ENCODE measurements at regions not wholly inside any gene's neighbourhood (a gene's known extent, or its start where the extent isn't known, plus 50 kb on each side); places are given as distances from the start of the nearest gene placed in this dataset.
"Not testable (repeated sequence)": the region's sequence is repeated elsewhere in the genome, so short reads cannot be mapped to it uniquely, and the experiment has no call there.

GRCh38 chr2:56590611-56591010, 406.8 kb downstream of the CCDC85A start:
- CTCF ChIA-PET: interaction anchor here (0.6 kb wide), 1 partner anchor 62 kb away, joined by 3 read pairs; no protein-coding TSS in a partner anchor
- intact Hi-C loops (cut with micrococcal nuclease): no loop called here
- DNase-seq (ENCODE audit: unreplicated experiment): no peak
- H3K4me3 Mint-ChIP-seq (ENCODE audit: unreplicated experiment): no peak overlapping the region
- H3K36me3 Mint-ChIP-seq (ENCODE audit: insufficient read depth, unreplicated experiment): no peaks in the 10 kb centered on the region
- peaks cover 14% of the 10 kb centered on the region for H3K4me1 Mint-ChIP-seq (ENCODE audit: insufficient read depth, unreplicated experiment)
- TF ChIP-seq, protein P1, sequence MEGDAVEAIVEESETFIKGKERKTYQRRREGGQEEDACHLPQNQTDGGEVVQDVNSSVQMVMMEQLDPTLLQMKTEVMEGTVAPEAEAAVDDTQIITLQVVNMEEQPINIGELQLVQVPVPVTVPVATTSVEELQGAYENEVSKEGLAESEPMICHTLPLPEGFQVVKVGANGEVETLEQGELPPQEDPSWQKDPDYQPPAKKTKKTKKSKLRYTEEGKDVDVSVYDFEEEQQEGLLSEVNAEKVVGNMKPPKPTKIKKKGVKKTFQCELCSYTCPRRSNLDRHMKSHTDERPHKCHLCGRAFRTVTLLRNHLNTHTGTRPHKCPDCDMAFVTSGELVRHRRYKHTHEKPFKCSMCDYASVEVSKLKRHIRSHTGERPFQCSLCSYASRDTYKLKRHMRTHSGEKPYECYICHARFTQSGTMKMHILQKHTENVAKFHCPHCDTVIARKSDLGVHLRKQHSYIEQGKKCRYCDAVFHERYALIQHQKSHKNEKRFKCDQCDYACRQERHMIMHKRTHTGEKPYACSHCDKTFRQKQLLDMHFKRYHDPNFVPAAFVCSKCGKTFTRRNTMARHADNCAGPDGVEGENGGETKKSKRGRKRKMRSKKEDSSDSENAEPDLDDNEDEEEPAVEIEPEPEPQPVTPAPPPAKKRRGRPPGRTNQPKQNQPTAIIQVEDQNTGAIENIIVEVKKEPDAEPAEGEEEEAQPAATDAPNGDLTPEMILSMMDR (IDR thresholded peaks at IDR 0.05; ENCODE audit: unreplicated experiment): no peak
- H3K27ac Mint-ChIP-seq (ENCODE audit: low read depth, unreplicated experiment): no peak overlapping the region
- POLR2A ChIA-PET: interaction anchor here (0.8 kb wide), 1 partner anchor 10 kb away, joined by 3 read pairs; no protein-coding TSS in a partner anchor
- H3K9me3 Mint-ChIP-seq (ENCODE audit: unreplicated experiment): no peaks in the 10 kb centered on the region
- no peaks in the 10 kb centered on the region for H3K27me3 Mint-ChIP-seq (ENCODE audit: insufficient read depth, unreplicated experiment)
- no TSS peak for BruUV-seq (replicated peaks)

GRCh38 chr2:56606086-56606485, 422.3 kb downstream of the CCDC85A start:
- ChIA-PET CTCF (interaction anchor here (1.1 kb wide), 1 partner anchor 11 kb away, joined by 3 read pairs; no protein-coding TSS in a partner anchor), POLR2A (interaction anchor here (1.5 kb wide), 1 partner anchor 13 kb away, joined by 5 read pairs; no protein-coding TSS in a partner anchor)
- H3K9me3 Mint-ChIP-seq (ENCODE audit: unreplicated experiment); H3K4me1 Mint-ChIP-seq (ENCODE audit: insufficient read depth, unreplicated experiment); H3K27ac Mint-ChIP-seq (ENCODE audit: low read depth, unreplicated experiment); DNase-seq (ENCODE audit: unreplicated experiment); BruUV-seq (replicated peaks); H3K27me3 Mint-ChIP-seq (ENCODE audit: insufficient read depth, unreplicated experiment); H3K36me3 Mint-ChIP-seq (ENCODE audit: insufficient read depth, unreplicated experiment); intact Hi-C loops (cut with micrococcal nuclease); H3K4me3 Mint-ChIP-seq (ENCODE audit: unreplicated experiment): not testable (repeated sequence)

DNA sequence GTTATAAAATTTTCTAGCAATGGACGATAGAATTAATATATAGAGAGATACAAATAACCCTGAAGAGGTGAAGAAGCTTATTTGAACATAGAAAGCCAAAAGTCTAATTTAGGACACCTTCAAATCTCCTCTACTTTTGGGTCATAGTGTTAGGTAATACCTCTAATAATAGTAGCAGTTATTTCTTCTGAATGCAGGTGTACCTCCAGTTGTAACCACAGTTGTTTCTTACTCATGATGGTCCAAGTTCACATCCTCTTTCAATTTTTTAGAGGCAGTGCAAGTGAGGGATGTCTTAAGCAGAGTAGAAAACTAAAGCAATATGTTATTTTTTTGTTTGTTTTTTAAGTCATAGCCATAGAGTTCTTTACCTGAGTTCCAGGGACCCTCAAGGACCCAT, 429.5 kb downstream of the CCDC85A start:
- H3K27ac Mint-ChIP-seq (ENCODE audit: low read depth, unreplicated experiment): no peak overlapping the region
- DNase-seq (ENCODE audit: unreplicated experiment): no peak
- TF ChIP-seq, protein P1 (IDR thresholded peaks at IDR 0.05; ENCODE audit: unreplicated experiment): no peak
- H3K4me3 Mint-ChIP-seq (ENCODE audit: unreplicated experiment): no peak overlapping the region
- intact Hi-C loops (cut with micrococcal nuclease): no loop called here
- no TSS peak for BruUV-seq (replicated peaks)
- H3K27me3 Mint-ChIP-seq (ENCODE audit: insufficient read depth, unreplicated experiment): no peaks in the 10 kb centered on the region
- no peaks in the 10 kb centered on the region for H3K4me1 Mint-ChIP-seq (ENCODE audit: insufficient read depth, unreplicated experiment)
- POLR2A ChIA-PET: no interaction called here
- CTCF ChIA-PET: no interaction called here
- no peaks in the 10 kb centered on the region for H3K36me3 Mint-ChIP-seq (ENCODE audit: insufficient read depth, unreplicated experiment)
- H3K9me3 Mint-ChIP-seq (ENCODE audit: unreplicated experiment): no peaks in the 10 kb centered on the region

DNA sequence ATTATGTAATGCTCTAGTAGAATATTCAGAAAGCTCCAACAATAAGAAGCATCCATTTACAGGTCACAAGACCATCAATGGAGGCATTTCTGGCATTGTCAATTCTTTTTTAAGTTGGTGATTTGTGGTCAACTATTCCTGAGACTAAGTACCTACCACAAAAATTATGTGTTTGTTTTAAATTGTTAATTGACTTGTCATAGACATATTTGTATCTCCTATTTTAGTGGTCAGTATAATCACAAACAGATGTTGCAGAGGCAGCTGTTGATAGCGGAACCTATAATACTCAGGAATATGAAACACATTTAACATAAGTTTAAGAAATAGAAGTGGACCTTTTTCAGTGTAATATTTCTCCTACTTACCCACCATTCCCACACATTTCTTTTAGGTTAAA, 430.1 kb downstream of the CCDC85A start:
- no peak overlapping the region for H3K27ac Mint-ChIP-seq (ENCODE audit: low read depth, unreplicated experiment)
- no peak for DNase-seq (ENCODE audit: unreplicated experiment)
- CTCF ChIA-PET: no interaction called here
- POLR2A ChIA-PET: no interaction called here
- no peak overlapping the region for H3K4me3 Mint-ChIP-seq (ENCODE audit: unreplicated experiment)
- no peaks in the 10 kb centered on the region for H3K36me3 Mint-ChIP-seq (ENCODE audit: insufficient read depth, unreplicated experiment)
- no peaks in the 10 kb centered on the region for H3K4me1 Mint-ChIP-seq (ENCODE audit: insufficient read depth, unreplicated experiment)
- H3K9me3 Mint-ChIP-seq (ENCODE audit: unreplicated experiment): no peaks in the 10 kb centered on the region
- H3K27me3 Mint-ChIP-seq (ENCODE audit: insufficient read depth, unreplicated experiment): no peaks in the 10 kb centered on the region
- no TSS peak for BruUV-seq (replicated peaks)
- TF ChIP-seq, protein P1 (IDR thresholded peaks at IDR 0.05; ENCODE audit: unreplicated experiment): no peak
- intact Hi-C loops (cut with micrococcal nuclease): no loop called here

DNA sequence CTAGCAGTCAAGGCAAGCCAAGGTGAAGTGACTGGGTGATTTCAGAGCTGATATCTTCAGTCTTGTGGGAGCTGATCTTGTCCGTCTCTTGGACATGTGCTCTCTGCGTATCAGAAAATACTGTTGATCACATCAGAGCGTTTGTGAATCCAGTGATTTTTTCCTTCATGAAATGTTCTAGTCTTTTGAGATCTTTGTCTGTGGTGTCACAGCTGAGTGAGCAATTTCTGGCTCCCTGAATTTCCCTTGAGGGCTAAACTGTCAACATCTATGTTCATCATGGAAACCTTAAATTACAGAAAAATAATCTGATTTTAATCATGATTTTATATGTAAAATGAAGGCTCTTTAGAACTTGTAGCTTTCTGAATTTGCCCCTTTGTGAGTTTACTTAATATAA, 432.0 kb downstream of the CCDC85A start:
- no peak for DNase-seq (ENCODE audit: unreplicated experiment)
- Mint-ChIP-seq H3K27me3 (ENCODE audit: insufficient read depth, unreplicated experiment) (no peaks in the 10 kb centered on the region), H3K4me3 (ENCODE audit: unreplicated experiment) (no peak overlapping the region), H3K27ac (ENCODE audit: low read depth, unreplicated experiment) (no peak overlapping the region), H3K36me3 (ENCODE audit: insufficient read depth, unreplicated experiment) (no peaks in the 10 kb centered on the region), H3K9me3 (ENCODE audit: unreplicated experiment) (no peaks in the 10 kb centered on the region), H3K4me1 (ENCODE audit: insufficient read depth, unreplicated experiment) (no peaks in the 10 kb centered on the region)
- TF ChIP-seq, protein P1 (IDR thresholded peaks at IDR 0.05; ENCODE audit: unreplicated experiment): no peak
- BruUV-seq (replicated peaks): no TSS peak
- intact Hi-C loops (cut with micrococcal nuclease): no loop called here
- CTCF ChIA-PET: no interaction called here
- POLR2A ChIA-PET: no interaction called here
